Smooth muscle cell (in vitro differentiated cells): ENCODE measurements at regions not wholly inside any gene's neighbourhood (a gene's known extent, or its start where the extent isn't known, plus 50 kb on each side); places are given as distances from the start of the nearest gene placed in this dataset.

ENCODE experiments used
- DNase-seq: peaks from one replicate; lab custom pipeline; 2025; ENCODE audit not compliant: unreplicated experiment; lab: John Stamatoyannopoulos, UW
- H2AFZ ChIP-seq: fragments of 200-600 bp; sonication (generic); 2 replicates; pipeline ENCODE4 v1.6.0; 2016; ENCODE audit warnings: antibody characterized with exemption, low read depth, mild to moderate bottlenecking
- H3F3A ChIP-seq: fragments of 200-600 bp; sonication (generic); 2 replicates; pipeline ENCODE4 v1.6.0; 2017; ENCODE audit warnings: antibody characterized with exemption, low read depth
- H3K27ac ChIP-seq: fragments of 200-600 bp; sonication (generic); 2 replicates; pipeline ENCODE4 v1.5.1; 2016; ENCODE audit warnings: low read depth, mild to moderate bottlenecking
- H3K27me3 ChIP-seq: fragments of 200-600 bp; sonication (generic); 2 replicates; pipeline ENCODE4 v1.6.1; 2016; ENCODE audit warnings: low read depth, mild to moderate bottlenecking
- H3K36me3 ChIP-seq: fragments of 200-600 bp; sonication (generic); 2 replicates; pipeline ENCODE4 v1.5.1; 2016; ENCODE audit warnings: low read depth
- H3K4me1 ChIP-seq: fragments of 200-600 bp; sonication (generic); 2 replicates; pipeline ENCODE4 v1.5.1; 2016; ENCODE audit warnings: low read depth
- H3K4me2 ChIP-seq: fragments of 200-600 bp; sonication (generic); 2 replicates; pipeline ENCODE4 v1.6.0; 2016; ENCODE audit warnings: mild to moderate bottlenecking
- H3K4me3 ChIP-seq: fragments of 200-600 bp; sonication (generic); 2 replicates; pipeline ENCODE4 v1.5.1; 2016; ENCODE audit warnings: mild to moderate bottlenecking
- H3K79me2 ChIP-seq: fragments of 200-600 bp; sonication (generic); 2 replicates; pipeline ENCODE4 v1.6.0; 2016; ENCODE audit warnings: low read depth, mild to moderate bottlenecking
- H3K9ac ChIP-seq: fragments of 200-600 bp; sonication (generic); 2 replicates; pipeline ENCODE4 v1.6.0; 2016; ENCODE audit warnings: low read depth
- H3K9me3 ChIP-seq: fragments of 200-600 bp; sonication (generic); replicated peaks from 2 replicates; pipeline ENCODE4 v1.5.1; 2016; ENCODE audit warnings: low read depth
- H4K20me1 ChIP-seq: fragments of 200-600 bp; sonication (generic); 2 replicates; pipeline ENCODE4 v1.6.0; 2016; ENCODE audit warnings: low read depth
- CTCF ChIP-seq: fragments of 200-600 bp; sonication (generic); IDR thresholded peaks from 2 replicates; pipeline ENCODE4 v1.5.1; 2017; ENCODE audit warnings: borderline replicate concordance, mild to moderate bottlenecking, antibody characterized with exemption; ENCODE audit not compliant: insufficient read depth, poor library complexity, severe bottlenecking
- WGBS: methylation state at CpG from one replicate; pipeline ENCODE4 v1.1.7; 2016; ENCODE audit warnings: low lambda C conversion rate; 5-methylcytosine and 5-hydroxymethylcytosine counted together

GRCh38 chr16:79821911-79822310 lies 221.4 kb upstream of the MAF start:
- no peaks in the 10 kb centered on the region for H3K4me1 ChIP-seq
- no peaks in the 10 kb centered on the region for H3K79me2 ChIP-seq
- no peaks in the 10 kb centered on the region for H3K27me3 ChIP-seq
- TF ChIP-seq CTCF: no peak
- WGBS: 91% methylated on average over 3 of the region's 3 CpGs
- H3F3A ChIP-seq: no peaks in the 10 kb centered on the region
- H3K36me3 ChIP-seq: no peaks in the 10 kb centered on the region
- DNase-seq: no peak
- H2AFZ ChIP-seq: no peak overlapping the region
- no peak overlapping the region for H3K4me2 ChIP-seq
- H3K9ac ChIP-seq: no peak overlapping the region
- H3K27ac ChIP-seq: no peak overlapping the region
- no peaks in the 10 kb centered on the region for H3K9me3 ChIP-seq
- no peak overlapping the region for H3K4me3 ChIP-seq
- H4K20me1 ChIP-seq: no peaks in the 10 kb centered on the region

GRCh38 chr16:79816081-79816497 lies 215.6 kb upstream of the MAF start:
- Histone ChIP-seq H3K79me2 (no peaks in the 10 kb centered on the region), H2AFZ (no peak overlapping the region), H3K9ac (no peak overlapping the region), H3K4me3 (no peak overlapping the region), H3K27ac (no peak overlapping the region), H4K20me1 (no peaks in the 10 kb centered on the region), H3K9me3 (no peaks in the 10 kb centered on the region), H3K4me1 (no peaks in the 10 kb centered on the region), H3K27me3 (no peaks in the 10 kb centered on the region), H3K36me3 (no peaks in the 10 kb centered on the region), H3K4me2 (no peak overlapping the region), H3F3A (no peaks in the 10 kb centered on the region)
- TF ChIP-seq CTCF: no peak
- DNase-seq: no peak
- 83% methylated on average over 4 of the region's 4 CpGs for WGBS

GRCh38 chr16:79815049-79815448 lies 214.5 kb upstream of the MAF start:
- Histone ChIP-seq H3K79me2 (no peaks in the 10 kb centered on the region), H3K36me3 (no peaks in the 10 kb centered on the region), H3K9me3 (no peaks in the 10 kb centered on the region), H3K4me3 (no peak overlapping the region), H3K27ac (no peak overlapping the region), H3K27me3 (no peaks in the 10 kb centered on the region), H3F3A (no peaks in the 10 kb centered on the region), H2AFZ (no peak overlapping the region), H3K9ac (no peak overlapping the region), H4K20me1 (no peaks in the 10 kb centered on the region), H3K4me2 (no peak overlapping the region), H3K4me1 (no peaks in the 10 kb centered on the region)
- no peak for TF ChIP-seq CTCF
- DNase-seq: no peak
- 97% methylated on average over 2 of the region's 2 CpGs for WGBS

- Histone ChIP-seq H4K20me1 (no peaks in the 10 kb centered on the region), H3K27me3 (no peaks in the 10 kb centered on the region), H3K4me1 (no peaks in the 10 kb centered on the region), H3K79me2 (no peaks in the 10 kb centered on the region), H3K4me2 (no peak overlapping the region), H3K9ac (no peak overlapping the region), H3K36me3 (no peaks in the 10 kb centered on the region), H3K27ac (no peak overlapping the region), H3K9me3 (no peaks in the 10 kb centered on the region), H3K4me3 (no peak overlapping the region), H2AFZ (no peak overlapping the region), H3F3A (no peaks in the 10 kb centered on the region)
- TF ChIP-seq CTCF: no peak
- WGBS: 93% methylated on average over 2 of the region's 2 CpGs
- DNase-seq: no peak
These were observed 213.6 kb upstream of the MAF start for GRCh38 chr16:79814124-79814523.
